Activated T-cell treated with anti-CD3 and anti-CD28 coated beads, Interleukin-2, amount 50 U/mL, for 48 hours (primary cell): ENCODE measurements at regions not wholly inside any gene's neighbourhood (a gene's known extent, or its start where the extent isn't known, plus 50 kb on each side); places are given as distances from the start of the nearest gene placed in this dataset.

ENCODE experiments used
- DNase-seq, 2 experiments: peaks; one replicate each; pipeline ENCODE4 v3.0.0-alpha.2; 2020

- DNase-seq: no peak
Measured at GRCh38 chr4:182124359-182124758, 118.8 kb upstream of the TENM3 start.

GRCh38 chr4:182126096-182126495 lies 117.1 kb upstream of the TENM3 start:
- no peak for DNase-seq

GRCh38 chr4:182126603-182127002 lies 116.6 kb upstream of the TENM3 start:
- no peak for DNase-seq

GRCh38 chr4:182133033-182133432 lies 110.2 kb upstream of the TENM3 start:
- no peak for DNase-seq

GRCh38 chr4:182134261-182134660 lies 108.9 kb upstream of the TENM3 start:
- no peak for DNase-seq

GRCh38 chr4:182136201-182136600 lies 107.0 kb upstream of the TENM3 start:
- no peak for DNase-seq

GRCh38 chr4:182137343-182137742 lies 105.9 kb upstream of the TENM3 start:
- no peak for DNase-seq

- no peak for DNase-seq
Measured at GRCh38 chr4:182139491-182139890, 103.7 kb upstream of the TENM3 start.

- DNase-seq: no peak
Measured at GRCh38 chr4:182140547-182140946, 102.7 kb upstream of the TENM3 start.

GRCh38 chr4:182141061-182141460 lies 102.1 kb upstream of the TENM3 start:
- DNase-seq: peak in 1 of 2 experiments; percentile 15

GRCh38 chr4:182142176-182143085 lies 100.8 kb upstream of the TENM3 start:
- DNase-seq: peak; percentile 16 to 17

GRCh38 chr4:182143086-182143821 lies 99.9 kb upstream of the TENM3 start:
- peak; percentile 16 for DNase-seq

- peak; percentile 19 to 24 for DNase-seq
Measured at GRCh38 chr4:182143822-182144625, 99.2 kb upstream of the TENM3 start.

GRCh38 chr4:182144626-182145333 lies 98.4 kb upstream of the TENM3 start:
- no peak for DNase-seq

- DNase-seq: no peak
Measured at GRCh38 chr4:182145334-182145905, 97.8 kb upstream of the TENM3 start.

GRCh38 chr4:182147391-182147790 lies 95.8 kb upstream of the TENM3 start:
- DNase-seq: no peak

- DNase-seq: no peak
Measured at GRCh38 chr4:182150645-182151044, 92.6 kb upstream of the TENM3 start.

GRCh38 chr4:182155806-182156205 lies 87.4 kb upstream of the TENM3 start:
- DNase-seq: no peak

- no peak for DNase-seq
Measured at GRCh38 chr4:182163180-182163579, 80.0 kb upstream of the TENM3 start.

- DNase-seq: no peak
Measured at GRCh38 chr4:182169572-182169971, 73.6 kb upstream of the TENM3 start.

- no peak for DNase-seq
Measured at GRCh38 chr4:182169987-182170386, 73.2 kb upstream of the TENM3 start.

GRCh38 chr4:182170417-182170935 lies 72.7 kb upstream of the TENM3 start:
- no peak for DNase-seq
